ENCODE measurements at regions not wholly inside any gene's neighbourhood (a gene's known extent, or its start where the extent isn't known, plus 50 kb on each side); places are given as distances from the start of the nearest gene placed in this dataset.

DNA sequence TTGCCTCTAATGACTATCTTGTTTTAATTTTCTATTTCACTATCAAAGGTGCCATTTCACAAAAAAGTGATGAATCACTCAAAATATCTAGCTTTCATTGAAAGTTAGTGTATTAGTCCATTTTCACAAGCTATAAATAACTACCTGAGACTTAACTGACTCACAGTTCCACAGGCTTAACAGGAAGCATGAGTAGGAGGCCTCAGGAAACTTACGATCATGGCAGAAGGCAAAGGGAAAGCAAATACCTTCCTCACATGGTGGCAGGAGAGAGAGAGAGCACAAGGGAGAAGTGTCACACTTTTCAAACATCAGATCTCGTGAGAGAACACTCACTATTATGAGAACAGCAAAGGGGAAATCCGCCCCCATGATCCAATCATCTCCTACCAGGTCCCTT is 1220.4 kb upstream of the ZEB2 start:
- no peak overlapping the region for H3K27ac Mint-ChIP-seq
- no peaks in the 10 kb centered on the region for H3K27me3 Mint-ChIP-seq (ENCODE audit: low read depth)
- H3K4me3 Mint-ChIP-seq, result no peak overlapping the region
- no peaks in the 10 kb centered on the region for H3K36me3 Mint-ChIP-seq
- TF ChIP-seq, protein P1, sequence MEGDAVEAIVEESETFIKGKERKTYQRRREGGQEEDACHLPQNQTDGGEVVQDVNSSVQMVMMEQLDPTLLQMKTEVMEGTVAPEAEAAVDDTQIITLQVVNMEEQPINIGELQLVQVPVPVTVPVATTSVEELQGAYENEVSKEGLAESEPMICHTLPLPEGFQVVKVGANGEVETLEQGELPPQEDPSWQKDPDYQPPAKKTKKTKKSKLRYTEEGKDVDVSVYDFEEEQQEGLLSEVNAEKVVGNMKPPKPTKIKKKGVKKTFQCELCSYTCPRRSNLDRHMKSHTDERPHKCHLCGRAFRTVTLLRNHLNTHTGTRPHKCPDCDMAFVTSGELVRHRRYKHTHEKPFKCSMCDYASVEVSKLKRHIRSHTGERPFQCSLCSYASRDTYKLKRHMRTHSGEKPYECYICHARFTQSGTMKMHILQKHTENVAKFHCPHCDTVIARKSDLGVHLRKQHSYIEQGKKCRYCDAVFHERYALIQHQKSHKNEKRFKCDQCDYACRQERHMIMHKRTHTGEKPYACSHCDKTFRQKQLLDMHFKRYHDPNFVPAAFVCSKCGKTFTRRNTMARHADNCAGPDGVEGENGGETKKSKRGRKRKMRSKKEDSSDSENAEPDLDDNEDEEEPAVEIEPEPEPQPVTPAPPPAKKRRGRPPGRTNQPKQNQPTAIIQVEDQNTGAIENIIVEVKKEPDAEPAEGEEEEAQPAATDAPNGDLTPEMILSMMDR (IDR thresholded peaks at IDR 0.05; ENCODE audit: unreplicated experiment), result no peak
- peaks cover 12% of the 10 kb centered on the region for H3K9me3 Mint-ChIP-seq
- peaks cover 4% of the 10 kb centered on the region for H3K4me1 Mint-ChIP-seq
- no peak for DNase-seq (ENCODE audit: low spot score in 2 of 2, unreplicated experiment in 2 of 2)

DNA sequence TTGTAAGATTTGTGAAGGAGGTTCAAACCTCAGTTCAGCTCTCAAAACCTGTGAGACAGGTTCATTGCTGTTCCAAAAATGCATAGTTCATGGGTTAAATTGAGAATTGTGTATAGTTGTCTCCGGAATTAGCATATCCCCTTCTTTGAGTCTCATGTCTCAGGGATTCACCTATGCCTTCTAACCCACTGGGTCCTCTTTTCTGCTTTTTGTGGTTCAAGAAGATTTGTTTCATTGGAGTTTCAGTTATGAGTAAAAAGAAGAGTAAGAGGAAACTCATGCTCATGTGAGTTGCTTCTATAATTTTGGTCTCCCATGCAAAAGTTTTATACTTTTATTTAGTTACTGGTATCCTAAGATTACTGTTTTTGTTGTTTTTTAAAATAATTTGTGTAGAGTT is 1219.8 kb upstream of the ZEB2 start:
- no peaks in the 10 kb centered on the region for H3K36me3 Mint-ChIP-seq
- no peak overlapping the region for H3K27ac Mint-ChIP-seq
- H3K4me1 Mint-ChIP-seq, result peaks cover 4% of the 10 kb centered on the region
- TF ChIP-seq, protein P1 (IDR thresholded peaks at IDR 0.05; ENCODE audit: unreplicated experiment), result no peak
- H3K27me3 Mint-ChIP-seq (ENCODE audit: low read depth), result no peaks in the 10 kb centered on the region
- peaks cover 15% of the 10 kb centered on the region for H3K9me3 Mint-ChIP-seq
- H3K4me3 Mint-ChIP-seq, result no peak overlapping the region
- no peak for DNase-seq (ENCODE audit: low spot score in 2 of 2, unreplicated experiment in 2 of 2)

DNA sequence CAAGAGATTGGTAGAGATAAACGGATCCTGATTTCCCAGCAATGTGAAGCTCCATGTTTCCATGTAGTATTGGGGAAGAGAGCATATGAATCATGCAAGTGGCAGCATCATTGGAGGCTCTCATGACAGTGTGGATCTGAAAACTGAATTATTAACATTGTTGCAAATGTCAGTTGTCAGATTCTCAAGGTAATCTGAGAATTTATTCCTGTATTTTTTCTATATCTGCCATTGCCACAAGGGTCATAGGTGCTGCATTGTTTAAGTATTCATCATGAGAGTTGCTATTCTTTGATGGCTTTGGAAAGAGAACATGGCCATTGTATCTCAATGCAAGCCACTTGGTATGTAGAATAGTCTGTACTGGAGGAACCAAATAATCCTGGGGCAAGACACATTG is 1217.0 kb upstream of the ZEB2 start:
- Mint-ChIP-seq H3K27ac (no peak overlapping the region), H3K36me3 (no peaks in the 10 kb centered on the region)

DNA sequence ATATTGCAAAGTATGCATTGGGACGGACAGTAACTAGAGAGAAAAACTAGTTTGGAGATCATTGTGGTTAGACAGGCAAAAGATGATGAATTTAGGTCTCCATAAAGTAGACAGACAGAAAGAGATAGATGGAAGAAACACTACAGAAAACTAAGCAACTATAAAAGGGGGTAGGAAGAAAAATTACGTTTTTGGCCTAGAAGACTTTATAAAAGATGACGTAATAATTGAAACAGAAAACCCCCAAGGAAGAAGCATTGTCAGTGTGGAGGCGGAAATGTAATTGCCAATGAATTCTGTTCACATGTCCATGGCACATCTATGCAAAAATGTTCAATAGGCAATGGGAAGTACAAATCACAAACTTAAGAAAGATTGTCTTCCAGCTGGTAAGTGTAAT is 1211.5 kb upstream of the ZEB2 start:
- Mint-ChIP-seq H3K9me3 (peaks cover 20% of the 10 kb centered on the region), H3K4me1 (no peaks in the 10 kb centered on the region), H3K27ac (no peak overlapping the region), H3K4me3 (no peak overlapping the region), H3K36me3 (no peaks in the 10 kb centered on the region), H3K27me3 (ENCODE audit: low read depth) (no peaks in the 10 kb centered on the region)
- no peak for DNase-seq (ENCODE audit: low spot score in 2 of 2, unreplicated experiment in 2 of 2)
- TF ChIP-seq, protein P1 (IDR thresholded peaks at IDR 0.05; ENCODE audit: unreplicated experiment), result no peak

More for the DNA sequence above, 1217.0 kb upstream of the ZEB2 start:
- TF ChIP-seq, protein P1 (IDR thresholded peaks at IDR 0.05; ENCODE audit: unreplicated experiment), result no peak
- no peaks in the 10 kb centered on the region for H3K27me3 Mint-ChIP-seq (ENCODE audit: low read depth)
- peaks cover 4% of the 10 kb centered on the region for H3K4me1 Mint-ChIP-seq
- peaks cover 19% of the 10 kb centered on the region for H3K9me3 Mint-ChIP-seq
- H3K4me3 Mint-ChIP-seq, result no peak overlapping the region
- DNase-seq (ENCODE audit: low spot score in 2 of 2, unreplicated experiment in 2 of 2), result no peak

DNA sequence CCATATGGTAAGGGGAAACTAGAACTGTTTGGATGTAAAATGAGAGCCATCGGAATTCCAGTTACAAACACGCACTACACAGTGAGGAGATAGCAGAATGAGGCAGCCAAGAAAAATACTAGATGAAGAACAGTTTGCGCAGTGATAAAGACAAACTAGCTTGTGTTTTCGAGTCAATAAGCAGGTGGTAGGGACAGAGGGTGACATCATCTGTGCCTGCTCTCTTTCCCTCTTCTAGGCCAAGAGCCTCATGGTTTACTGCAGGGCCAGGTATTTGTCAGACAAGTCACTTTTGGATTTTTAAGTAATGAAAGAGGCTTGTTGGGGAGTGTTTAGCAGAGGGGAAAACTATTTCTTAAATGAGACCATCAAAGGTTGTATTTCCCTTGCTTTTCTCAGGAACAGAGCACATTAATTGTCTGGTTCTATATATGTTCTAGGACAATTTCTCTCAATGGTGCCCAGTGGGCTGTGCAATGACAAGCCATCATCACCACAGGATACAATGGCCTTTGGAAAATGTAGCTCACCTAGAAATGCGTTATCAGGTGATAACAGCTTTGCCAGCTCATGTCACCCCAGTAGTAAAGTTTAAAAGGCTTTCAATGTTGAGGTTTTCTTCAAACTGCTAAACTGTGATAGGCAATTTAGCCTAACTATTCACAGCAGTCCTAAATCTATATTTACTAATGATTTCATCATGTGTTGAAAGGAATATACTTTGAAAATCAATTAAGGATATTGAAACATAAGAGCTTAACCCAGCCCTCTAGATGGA is 1210.3 kb upstream of the ZEB2 start:
- no peak for DNase-seq (ENCODE audit: low spot score in 2 of 2, unreplicated experiment in 2 of 2)
- no peak overlapping the region for H3K4me3 Mint-ChIP-seq
- TF ChIP-seq, protein P1 (IDR thresholded peaks at IDR 0.05; ENCODE audit: unreplicated experiment), result no peak
- peaks cover 16% of the 10 kb centered on the region for H3K9me3 Mint-ChIP-seq
- no peak overlapping the region for H3K27ac Mint-ChIP-seq
- H3K27me3 Mint-ChIP-seq (ENCODE audit: low read depth), result no peaks in the 10 kb centered on the region
- no peaks in the 10 kb centered on the region for H3K4me1 Mint-ChIP-seq
- no peaks in the 10 kb centered on the region for H3K36me3 Mint-ChIP-seq

Data from mesothelial cell of epicardium (in vitro differentiated cells).